ENCODE measurements at regions not wholly inside any gene's neighbourhood (a gene's known extent, or its start where the extent isn't known, plus 50 kb on each side); places are given as distances from the start of the nearest gene placed in this dataset.

DNA sequence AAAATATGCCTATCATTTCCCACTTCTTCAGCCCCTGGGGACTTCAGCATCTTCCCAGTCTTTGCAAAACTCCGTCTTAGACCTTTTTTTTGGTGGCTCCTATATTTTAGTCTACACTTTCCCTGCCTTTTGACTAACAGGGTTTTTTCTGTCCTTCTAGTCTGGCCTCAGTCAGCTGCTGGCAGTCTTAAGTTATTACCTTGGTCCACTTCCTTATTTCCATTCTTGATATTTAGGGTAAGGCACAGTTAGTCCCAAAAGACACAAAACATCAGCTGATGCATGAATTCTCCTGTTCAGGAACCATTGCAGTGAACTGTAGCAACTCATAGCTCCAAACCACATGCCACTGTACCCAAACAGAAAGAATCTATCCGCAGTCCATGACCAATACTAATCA lies 234.6 kb upstream of the RFC3 start:
- TF ChIP-seq TAF1 (IDR thresholded peaks at IDR 0.05; ENCODE audit: borderline replicate concordance, insufficient read depth, low read length), result no peak
- TF ChIP-seq, protein P1, sequence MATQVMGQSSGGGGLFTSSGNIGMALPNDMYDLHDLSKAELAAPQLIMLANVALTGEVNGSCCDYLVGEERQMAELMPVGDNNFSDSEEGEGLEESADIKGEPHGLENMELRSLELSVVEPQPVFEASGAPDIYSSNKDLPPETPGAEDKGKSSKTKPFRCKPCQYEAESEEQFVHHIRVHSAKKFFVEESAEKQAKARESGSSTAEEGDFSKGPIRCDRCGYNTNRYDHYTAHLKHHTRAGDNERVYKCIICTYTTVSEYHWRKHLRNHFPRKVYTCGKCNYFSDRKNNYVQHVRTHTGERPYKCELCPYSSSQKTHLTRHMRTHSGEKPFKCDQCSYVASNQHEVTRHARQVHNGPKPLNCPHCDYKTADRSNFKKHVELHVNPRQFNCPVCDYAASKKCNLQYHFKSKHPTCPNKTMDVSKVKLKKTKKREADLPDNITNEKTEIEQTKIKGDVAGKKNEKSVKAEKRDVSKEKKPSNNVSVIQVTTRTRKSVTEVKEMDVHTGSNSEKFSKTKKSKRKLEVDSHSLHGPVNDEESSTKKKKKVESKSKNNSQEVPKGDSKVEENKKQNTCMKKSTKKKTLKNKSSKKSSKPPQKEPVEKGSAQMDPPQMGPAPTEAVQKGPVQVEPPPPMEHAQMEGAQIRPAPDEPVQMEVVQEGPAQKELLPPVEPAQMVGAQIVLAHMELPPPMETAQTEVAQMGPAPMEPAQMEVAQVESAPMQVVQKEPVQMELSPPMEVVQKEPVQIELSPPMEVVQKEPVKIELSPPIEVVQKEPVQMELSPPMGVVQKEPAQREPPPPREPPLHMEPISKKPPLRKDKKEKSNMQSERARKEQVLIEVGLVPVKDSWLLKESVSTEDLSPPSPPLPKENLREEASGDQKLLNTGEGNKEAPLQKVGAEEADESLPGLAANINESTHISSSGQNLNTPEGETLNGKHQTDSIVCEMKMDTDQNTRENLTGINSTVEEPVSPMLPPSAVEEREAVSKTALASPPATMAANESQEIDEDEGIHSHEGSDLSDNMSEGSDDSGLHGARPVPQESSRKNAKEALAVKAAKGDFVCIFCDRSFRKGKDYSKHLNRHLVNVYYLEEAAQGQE (IDR thresholded peaks at IDR 0.05; ENCODE audit: insufficient read depth in 1 of 2, low read depth in 2 of 2, low read length in 2 of 2), result no peak
- no peak for TF ChIP-seq FOXP2 (optimal IDR thresholded peaks at IDR 0.05; ENCODE audit: borderline replicate concordance, extremely low read depth, extremely low read length, insufficient read depth)
- TF ChIP-seq POLR2AphosphoS5 (IDR thresholded peaks at IDR 0.05; ENCODE audit: low read depth, low read length), result no peak
- TF ChIP-seq SIN3A (IDR thresholded peaks at IDR 0.05; ENCODE audit: borderline replicate concordance, insufficient read depth, low read length), result no peak

DNA sequence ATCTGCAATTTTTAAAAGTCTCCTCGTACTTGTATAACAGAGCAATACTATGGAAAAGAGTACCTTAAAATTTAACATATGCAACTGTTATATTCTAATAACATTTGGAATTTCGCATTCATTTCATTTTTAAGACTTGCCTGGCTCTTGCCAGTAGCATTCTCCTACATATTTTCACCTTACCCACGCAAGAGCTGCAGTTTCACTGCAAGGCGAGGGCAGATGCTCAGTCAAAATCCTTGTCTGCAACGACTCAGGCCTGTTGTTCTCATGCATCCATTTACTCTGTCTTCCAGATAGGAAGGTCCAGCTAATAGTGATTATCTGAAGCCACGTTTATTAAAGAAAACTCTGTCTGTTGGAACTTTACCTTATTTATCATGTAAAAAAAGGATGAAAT lies 227.0 kb upstream of the RFC3 start:
- no peak for TF ChIP-seq SIN3A (IDR thresholded peaks at IDR 0.05; ENCODE audit: borderline replicate concordance, insufficient read depth, low read length)
- TF ChIP-seq TAF1 (IDR thresholded peaks at IDR 0.05; ENCODE audit: borderline replicate concordance, insufficient read depth, low read length), result no peak
- TF ChIP-seq, protein P1 (IDR thresholded peaks at IDR 0.05; ENCODE audit: insufficient read depth in 1 of 2, low read depth in 2 of 2, low read length in 2 of 2), result no peak
- no peak for TF ChIP-seq FOXP2 (optimal IDR thresholded peaks at IDR 0.05; ENCODE audit: borderline replicate concordance, extremely low read depth, extremely low read length, insufficient read depth)
- no peak for TF ChIP-seq POLR2AphosphoS5 (IDR thresholded peaks at IDR 0.05; ENCODE audit: low read depth, low read length)

DNA sequence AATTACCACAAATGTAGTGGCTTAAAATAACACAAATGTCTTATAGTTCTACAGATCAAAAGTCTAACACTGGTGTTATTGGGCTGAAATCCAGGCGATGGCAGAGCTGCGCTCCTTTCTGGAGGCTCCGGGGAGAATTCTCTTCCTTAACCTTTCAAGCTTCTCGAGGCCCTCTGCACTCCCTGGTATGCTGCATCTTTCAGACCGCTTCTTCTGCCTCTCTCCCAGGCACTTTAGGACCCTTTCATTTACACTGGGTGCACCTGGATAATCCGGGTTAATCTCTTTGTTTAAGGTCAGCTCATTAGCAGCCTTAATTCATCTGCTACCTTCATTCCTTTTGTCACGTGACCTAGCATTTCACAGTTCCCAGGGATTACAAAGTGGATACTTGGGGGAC lies 211.3 kb upstream of the RFC3 start:
- no peak for TF ChIP-seq TAF1 (IDR thresholded peaks at IDR 0.05; ENCODE audit: borderline replicate concordance, insufficient read depth, low read length)
- no peak for TF ChIP-seq FOXP2 (optimal IDR thresholded peaks at IDR 0.05; ENCODE audit: borderline replicate concordance, extremely low read depth, extremely low read length, insufficient read depth)
- TF ChIP-seq POLR2AphosphoS5 (IDR thresholded peaks at IDR 0.05; ENCODE audit: low read depth, low read length), result no peak
- TF ChIP-seq, protein P1 (IDR thresholded peaks at IDR 0.05; ENCODE audit: insufficient read depth in 1 of 2, low read depth in 2 of 2, low read length in 2 of 2), result no peak
- TF ChIP-seq SIN3A (IDR thresholded peaks at IDR 0.05; ENCODE audit: borderline replicate concordance, insufficient read depth, low read length), result no peak

DNA sequence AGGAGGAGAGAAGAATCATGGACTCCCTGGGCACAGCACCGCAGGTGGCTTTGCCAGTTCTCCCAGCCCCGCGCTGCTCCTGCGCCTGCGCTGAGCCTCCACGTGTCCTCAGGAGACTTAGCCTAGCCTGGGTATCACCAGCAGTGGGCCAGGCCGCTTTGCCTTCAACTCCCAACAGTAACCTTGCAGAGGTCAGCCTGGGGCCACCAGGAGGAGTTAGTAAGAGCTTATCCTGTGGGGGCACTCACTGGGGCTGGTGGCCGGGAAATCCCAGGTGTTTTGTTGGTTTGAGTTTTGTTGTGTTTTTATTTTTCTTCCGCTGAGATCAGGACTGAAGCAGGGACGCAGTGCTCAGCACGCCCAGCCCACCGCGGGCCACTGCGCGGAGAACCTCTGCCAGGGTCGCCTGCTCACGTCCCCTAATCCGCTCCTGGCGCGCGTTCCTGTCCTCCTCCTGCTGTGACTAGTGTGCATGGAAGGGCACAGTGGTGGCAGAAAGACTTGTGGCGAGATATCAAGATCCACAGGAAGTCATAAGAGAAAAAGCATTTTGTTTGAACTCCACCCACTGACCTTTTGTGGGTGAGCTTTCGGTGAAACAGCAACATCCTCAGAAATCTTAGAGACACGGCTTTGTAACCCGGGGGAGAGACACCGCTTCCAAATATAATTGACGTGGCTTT lies 207.4 kb upstream of the RFC3 start:
- TF ChIP-seq, protein P1 (IDR thresholded peaks at IDR 0.05; ENCODE audit: insufficient read depth in 1 of 2, low read depth in 2 of 2, low read length in 2 of 2), result no peak
